ENCODE measurements at regions not wholly inside any gene's neighbourhood (a gene's known extent, or its start where the extent isn't known, plus 50 kb on each side); places are given as distances from the start of the nearest gene placed in this dataset. TPM values are rescaled to one million over a fixed set of nuclear protein-coding genes. Genes with fewer than 3 reads are reported as not detected.

GRCh38 chr9:90556897-90557675 is 85.5 kb downstream of the DIRAS2 start:
- Mint-ChIP-seq H3K36me3 (ENCODE audit: low read depth, unreplicated experiment) (no peaks in the 10 kb centered on the region), H3K9me3 (ENCODE audit: unreplicated experiment) (no peaks in the 10 kb centered on the region), H3K27ac (ENCODE audit: unreplicated experiment) (no peak overlapping the region), H3K4me1 (ENCODE audit: unreplicated experiment) (peaks cover 3% of the 10 kb centered on the region), H3K4me3 (ENCODE audit: unreplicated experiment) (no peak overlapping the region), H3K27me3 (ENCODE audit: unreplicated experiment) (no peaks in the 10 kb centered on the region)
- DNase-seq (ENCODE audit: low spot score) = no peak
- TF ChIP-seq CTCF (IDR thresholded peaks at IDR 0.05; ENCODE audit: unreplicated experiment) = no peak

- H3K27me3 Mint-ChIP-seq (ENCODE audit: unreplicated experiment) = no peaks in the 10 kb centered on the region
- no peak overlapping the region for H3K27ac Mint-ChIP-seq (ENCODE audit: unreplicated experiment)
These were observed 83.2 kb downstream of the DIRAS2 start for GRCh38 chr9:90559075-90560073.

More at GRCh38 chr9:90559075-90560073, 83.2 kb downstream of the DIRAS2 start:
- Mint-ChIP-seq H3K9me3 (ENCODE audit: unreplicated experiment) (no peaks in the 10 kb centered on the region), H3K36me3 (ENCODE audit: low read depth, unreplicated experiment) (no peaks in the 10 kb centered on the region), H3K4me1 (ENCODE audit: unreplicated experiment) (peaks cover 3% of the 10 kb centered on the region), H3K4me3 (ENCODE audit: unreplicated experiment) (no peak overlapping the region)
- no peak for DNase-seq (ENCODE audit: low spot score)
- TF ChIP-seq CTCF (IDR thresholded peaks at IDR 0.05; ENCODE audit: unreplicated experiment) = no peak

Small RNA genes in the stretch of these regions (microRNA-seq; reads per million reads assigned to microRNA genes)
- gene MIR4290 (ENCODE audit: unreplicated experiment) = not detected

All from endothelial cell (in vitro differentiated cells).